GM18511 (cell line): ENCODE measurements at regions not wholly inside any gene's neighbourhood (a gene's known extent, or its start where the extent isn't known, plus 50 kb on each side); places are given as distances from the start of the nearest gene placed in this dataset.
"Not testable (repeated sequence)": the region's sequence is repeated elsewhere in the genome, so short reads cannot be mapped to it uniquely, and the experiment has no call there.

Experiments
- ATAC-seq: cut with Tn5 transposase; IDR thresholded peaks from one replicate; pipeline ENCODE4 v1.9.1; 2021; ENCODE audit warnings: mild to moderate bottlenecking, moderate library complexity; ENCODE audit not compliant: unreplicated experiment

DNA sequence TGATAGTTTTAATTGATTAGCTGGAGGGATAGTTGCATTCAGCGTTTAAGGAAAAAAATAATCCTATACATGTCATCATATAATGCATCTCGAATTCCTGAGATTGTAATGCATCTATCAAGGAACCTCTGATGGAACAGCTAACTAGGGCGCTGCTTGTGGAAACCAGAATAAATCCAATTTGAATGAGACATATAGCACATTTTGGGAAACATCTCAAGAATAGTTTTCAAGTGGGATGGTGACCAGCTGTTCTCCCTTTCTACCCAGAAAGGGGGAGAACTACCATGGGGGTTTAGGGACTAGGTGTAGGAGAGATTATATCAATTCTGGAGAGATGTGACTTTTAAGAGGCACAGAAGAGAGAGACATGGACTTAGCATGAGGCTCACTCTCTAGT lies 319.3 kb upstream of the BRINP1 start:
- ATAC-seq: no peak

GRCh38 chr9:119677811-119678505 lies 308.7 kb upstream of the BRINP1 start:
- no peak for ATAC-seq

DNA sequence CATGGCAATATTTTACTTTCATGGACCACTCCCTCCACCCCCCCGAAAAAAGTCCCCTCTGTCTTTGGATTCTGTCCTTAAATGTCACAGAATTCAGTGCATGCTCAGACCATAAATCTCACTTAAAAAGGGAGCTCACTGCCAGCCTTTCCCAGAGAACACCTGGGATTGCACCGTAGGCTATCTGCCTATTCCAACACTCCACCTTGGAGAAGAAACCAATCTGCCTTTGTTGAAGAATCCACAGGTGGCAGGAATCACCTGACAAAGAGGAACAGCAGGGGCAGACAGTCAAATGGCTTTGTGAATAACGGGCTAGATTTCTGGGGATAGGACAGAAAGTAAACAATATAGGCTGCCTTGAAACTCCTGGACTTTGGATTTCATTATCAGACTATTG lies 306.7 kb upstream of the BRINP1 start:
- ATAC-seq: no peak

DNA sequence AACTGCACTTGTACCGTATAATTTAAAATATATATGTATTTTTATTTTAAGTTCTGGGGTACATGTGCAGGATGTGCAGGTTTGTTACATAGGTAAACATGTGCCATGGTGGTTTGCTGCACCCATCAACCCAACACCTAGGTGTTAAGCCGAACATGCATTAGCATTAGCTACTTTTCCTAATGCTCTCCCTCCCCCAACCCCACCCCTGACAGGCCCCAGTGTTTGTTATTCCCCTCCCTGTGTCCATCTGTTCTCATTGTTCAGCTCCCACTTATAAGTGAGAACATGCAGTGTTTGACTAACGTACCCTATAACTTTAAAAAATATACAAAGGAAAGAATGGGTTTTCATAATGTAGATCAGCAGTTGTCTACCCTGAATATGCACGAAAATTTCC lies 303.5 kb upstream of the BRINP1 start:
- not testable (repeated sequence) for ATAC-seq

DNA sequence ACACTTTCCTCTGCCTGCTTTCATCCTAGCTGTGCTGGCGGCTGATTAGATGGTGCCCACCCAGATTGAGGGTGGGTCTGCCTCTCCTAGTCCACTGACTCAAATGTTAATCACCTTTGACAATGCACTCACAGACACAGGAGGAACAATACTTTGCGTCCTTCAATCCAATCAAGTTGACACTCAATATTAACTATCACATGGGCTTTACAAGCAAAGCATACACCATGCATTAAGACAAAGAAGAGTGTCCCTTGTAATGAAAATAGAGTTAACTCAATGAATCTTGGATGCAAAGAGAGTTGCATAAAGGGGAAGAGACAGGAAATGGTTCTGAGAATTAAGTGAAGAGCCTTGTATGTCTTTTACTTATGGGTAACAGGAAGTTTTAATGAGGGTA lies 298.7 kb upstream of the BRINP1 start:
- ATAC-seq: no peak

DNA sequence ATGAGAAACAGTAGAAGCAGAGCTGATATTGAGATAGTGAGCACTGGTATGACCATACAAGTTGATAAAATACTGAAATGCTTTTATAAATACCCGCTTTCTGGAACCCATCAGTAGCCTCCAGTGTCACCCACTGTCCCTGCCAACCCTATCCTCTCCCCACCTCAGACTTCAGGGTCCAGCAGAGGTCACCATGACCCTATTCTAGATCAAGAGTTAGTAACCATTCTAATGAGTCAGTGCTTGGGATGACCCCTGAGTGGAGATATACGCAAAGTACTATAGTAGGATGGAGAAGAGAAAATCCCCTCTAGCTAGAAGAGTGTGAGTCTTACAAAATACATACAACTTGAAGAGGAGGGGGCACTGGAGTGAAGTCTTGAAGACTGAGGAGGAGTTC lies 297.9 kb upstream of the BRINP1 start:
- ATAC-seq: no peak

DNA sequence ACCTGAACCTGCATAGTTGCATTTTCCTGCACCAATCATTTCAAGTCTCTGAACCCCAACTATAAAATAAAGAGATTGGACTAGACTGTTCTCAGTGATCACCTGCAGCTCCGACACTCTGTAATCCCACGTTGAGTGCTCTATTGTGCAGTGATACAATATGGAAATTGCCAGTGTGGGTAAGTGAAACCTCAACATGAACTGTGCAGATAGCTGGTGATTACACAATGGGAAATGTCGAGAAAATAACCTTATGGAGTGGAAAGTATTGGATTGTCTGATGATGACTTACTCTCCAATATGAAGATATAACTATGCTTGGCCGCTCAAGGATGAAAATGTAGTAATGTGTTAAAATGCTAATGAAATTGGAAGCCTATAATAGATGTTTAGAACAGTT lies 293.1 kb upstream of the BRINP1 start:
- ATAC-seq: no peak

DNA sequence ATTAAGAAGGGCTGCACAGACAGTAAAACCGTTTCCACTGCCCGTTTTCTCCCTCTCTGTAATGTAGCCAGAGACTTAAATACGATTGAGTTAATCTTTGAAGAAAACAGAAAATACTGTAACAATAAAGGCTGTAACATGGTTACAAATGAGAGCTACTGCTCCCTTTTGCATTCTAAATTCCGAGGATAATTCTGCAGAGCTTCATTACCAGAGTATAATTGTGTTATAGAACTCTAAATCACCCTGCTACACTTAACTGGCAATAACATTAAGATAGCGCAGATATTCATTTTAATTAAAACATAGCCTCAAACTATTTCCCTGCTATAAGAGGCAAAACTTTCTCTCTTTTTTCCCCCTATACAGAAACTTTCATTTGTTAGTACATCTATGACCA lies 283.7 kb upstream of the BRINP1 start:
- ATAC-seq: no peak

DNA sequence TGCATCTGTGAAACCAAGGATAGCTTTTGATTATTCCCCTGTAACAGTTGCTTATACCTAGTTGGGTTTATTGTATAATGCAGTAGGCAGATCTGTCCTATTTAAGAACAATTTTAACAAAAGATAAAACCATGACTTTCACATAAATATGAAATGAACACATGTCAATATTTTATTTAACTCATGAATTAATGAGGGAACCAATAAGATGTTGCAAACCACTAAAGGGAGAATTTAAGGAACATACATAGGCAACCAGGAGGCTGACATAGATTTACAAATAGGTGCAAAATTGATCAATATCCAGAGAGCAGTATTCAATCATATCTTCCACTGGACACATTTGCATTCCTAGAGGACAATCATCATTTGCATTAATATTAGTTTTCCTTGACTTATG lies 280.0 kb upstream of the BRINP1 start:
- ATAC-seq: no peak

DNA sequence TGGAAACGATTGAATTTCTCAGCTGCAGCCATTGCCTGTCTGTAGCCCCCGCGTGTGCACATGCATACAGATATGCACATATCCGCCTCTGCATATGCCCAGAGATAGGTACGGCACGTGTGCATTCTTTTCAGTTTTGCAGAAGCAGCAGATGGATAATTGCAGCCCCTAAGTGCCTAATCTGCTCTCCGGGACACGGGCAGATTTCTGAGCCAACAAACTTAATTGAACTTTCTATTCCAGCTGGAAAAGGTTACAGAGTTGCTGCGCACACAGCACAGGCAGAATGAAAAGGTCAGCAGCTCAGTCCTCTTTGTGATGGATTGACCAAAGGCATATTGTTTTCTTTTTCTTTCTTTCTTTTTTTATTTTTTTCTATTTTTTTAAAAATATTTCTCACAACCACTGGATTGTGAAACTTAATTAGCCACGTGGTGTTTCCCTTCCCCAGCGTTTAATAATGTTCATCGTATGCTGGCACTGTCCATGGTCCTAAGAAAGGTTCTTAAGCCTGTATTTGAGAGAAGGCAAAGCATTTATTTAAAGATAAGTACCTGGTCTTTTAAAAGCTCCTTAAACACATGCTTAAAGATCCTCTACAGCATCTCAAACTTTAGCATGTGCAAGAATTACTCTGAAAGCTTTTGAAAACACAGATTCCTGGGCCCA lies 270.2 kb upstream of the BRINP1 start:
- no peak for ATAC-seq

DNA sequence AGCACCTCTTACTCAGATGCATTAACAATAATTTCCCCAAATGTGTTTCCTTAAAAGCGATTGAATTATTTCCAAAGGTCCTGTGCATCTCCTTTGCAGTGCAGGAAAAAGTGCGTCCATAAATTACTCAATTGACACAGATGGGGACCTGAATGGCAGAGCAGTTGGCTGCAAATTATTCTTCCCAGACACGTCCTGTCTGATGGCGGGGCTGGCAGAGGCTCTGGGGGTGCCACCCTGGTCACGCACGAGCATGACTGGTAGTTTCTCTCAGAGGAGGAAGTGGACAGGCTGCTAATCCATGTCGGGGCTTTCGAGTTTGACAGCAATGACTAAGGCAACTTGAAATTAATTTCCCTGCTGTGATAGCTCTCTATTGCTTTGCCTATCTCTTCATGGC lies 264.8 kb upstream of the BRINP1 start:
- no peak for ATAC-seq

- ATAC-seq: no peak
Measured at GRCh38 chr9:119611565-119611964, 242.3 kb upstream of the BRINP1 start.

GRCh38 chr9:119609277-119609971 lies 240.2 kb upstream of the BRINP1 start:
- no peak for ATAC-seq

DNA sequence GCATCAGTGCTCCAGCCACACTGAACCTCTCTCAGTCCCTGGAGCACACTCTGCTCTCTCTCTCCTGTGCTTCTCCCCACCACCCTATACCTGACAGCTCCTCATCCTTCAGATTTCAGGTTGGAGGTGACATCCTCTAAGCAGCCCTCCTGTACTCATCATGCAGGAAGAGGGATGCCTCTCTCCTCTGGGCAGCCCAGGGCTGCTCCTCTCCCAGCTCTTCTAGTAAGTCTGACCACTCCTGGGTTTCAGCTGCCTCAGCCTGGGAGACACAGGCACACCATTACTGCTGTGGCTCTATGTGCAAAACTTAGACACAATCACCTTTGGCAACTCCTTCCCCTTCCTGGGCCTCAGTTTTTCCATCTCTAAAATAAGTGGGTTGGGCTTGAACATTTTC lies 232.4 kb upstream of the BRINP1 start:
- no peak for ATAC-seq

GRCh38 chr9:119597499-119597898 lies 228.3 kb upstream of the BRINP1 start:
- ATAC-seq: no peak

GRCh38 chr9:119596703-119597102 lies 227.5 kb upstream of the BRINP1 start:
- ATAC-seq: no peak

DNA sequence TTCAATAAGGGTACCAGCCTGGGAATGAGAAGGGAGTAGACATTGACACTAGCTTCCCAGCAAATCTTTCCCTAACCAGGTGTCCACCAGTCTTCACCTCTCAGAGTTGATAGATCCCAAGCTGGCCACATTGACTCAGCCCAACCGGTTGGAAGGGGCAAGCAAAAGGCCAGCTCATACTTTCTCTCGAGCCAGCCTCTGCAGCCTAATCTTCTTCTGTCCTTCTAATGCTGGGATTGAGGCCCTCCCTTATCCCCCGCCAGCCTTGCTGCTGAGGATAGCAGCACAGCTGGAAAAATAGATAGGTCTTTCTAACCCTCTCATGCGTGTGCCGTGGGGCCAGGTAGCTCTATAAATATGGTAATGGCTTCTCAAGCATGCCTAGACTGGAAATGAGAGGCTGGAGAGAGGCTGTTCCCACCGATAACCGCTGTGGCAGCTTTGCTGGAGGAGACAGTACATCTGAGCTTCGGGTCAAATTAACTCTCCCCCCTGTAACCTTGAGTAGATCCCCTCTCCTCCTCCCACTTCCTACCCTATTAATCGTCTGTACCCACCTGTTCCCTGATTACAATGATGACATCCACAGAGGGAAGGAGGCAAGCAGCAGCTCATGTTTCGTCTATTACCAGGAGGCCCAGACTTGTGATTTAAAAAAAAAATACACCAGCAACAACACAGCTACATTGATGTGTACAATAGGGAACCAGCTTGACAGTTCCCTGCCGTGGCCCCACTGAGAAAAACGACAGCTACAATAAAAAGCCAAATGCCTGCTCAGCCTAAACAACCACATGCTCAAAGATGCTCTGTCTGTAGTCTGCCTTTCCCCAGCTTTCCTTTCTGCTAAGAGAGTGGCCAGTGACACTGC lies 219.9 kb upstream of the BRINP1 start:
- ATAC-seq: no peak

DNA sequence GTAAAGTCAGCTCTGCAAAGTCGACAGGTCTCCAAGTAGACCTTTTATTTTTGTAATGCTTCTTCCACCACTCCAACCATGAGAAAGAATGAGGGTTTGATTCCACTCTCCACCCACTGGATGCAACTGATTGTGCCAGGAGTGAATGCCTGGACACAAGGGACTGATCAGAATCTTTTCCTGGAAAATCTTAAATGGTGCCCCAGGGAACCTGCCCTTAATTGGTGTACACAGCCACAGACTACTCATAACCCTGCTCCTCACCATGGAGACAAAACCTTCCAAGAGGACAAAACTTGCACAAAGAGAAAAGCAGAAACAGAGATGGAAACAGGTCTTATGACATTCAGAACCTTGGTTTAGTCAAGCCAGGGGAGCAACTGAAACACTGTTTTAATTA lies 208.6 kb upstream of the BRINP1 start:
- no peak for ATAC-seq

DNA sequence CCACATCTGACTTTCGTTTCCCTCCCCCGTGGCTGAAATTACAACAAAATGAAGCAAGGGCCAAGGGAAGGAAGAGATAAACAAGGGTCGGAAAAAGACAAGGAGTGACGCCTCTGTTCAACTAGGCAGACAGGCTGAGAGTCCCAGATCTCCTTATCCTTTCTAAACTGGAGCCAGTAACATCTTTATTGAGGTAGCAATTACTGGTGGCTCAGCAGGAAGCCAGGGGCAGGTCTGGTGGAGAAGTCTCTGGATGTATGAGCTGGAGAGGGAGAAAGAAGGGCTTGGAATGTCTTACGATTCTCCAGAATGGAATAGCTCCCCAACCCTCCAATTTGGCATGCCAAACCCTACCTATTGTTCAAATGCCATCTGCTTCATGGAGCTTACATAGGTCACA lies 190.8 kb upstream of the BRINP1 start:
- no peak for ATAC-seq

GRCh38 chr9:119559056-119559455 lies 189.8 kb upstream of the BRINP1 start:
- no peak for ATAC-seq

DNA sequence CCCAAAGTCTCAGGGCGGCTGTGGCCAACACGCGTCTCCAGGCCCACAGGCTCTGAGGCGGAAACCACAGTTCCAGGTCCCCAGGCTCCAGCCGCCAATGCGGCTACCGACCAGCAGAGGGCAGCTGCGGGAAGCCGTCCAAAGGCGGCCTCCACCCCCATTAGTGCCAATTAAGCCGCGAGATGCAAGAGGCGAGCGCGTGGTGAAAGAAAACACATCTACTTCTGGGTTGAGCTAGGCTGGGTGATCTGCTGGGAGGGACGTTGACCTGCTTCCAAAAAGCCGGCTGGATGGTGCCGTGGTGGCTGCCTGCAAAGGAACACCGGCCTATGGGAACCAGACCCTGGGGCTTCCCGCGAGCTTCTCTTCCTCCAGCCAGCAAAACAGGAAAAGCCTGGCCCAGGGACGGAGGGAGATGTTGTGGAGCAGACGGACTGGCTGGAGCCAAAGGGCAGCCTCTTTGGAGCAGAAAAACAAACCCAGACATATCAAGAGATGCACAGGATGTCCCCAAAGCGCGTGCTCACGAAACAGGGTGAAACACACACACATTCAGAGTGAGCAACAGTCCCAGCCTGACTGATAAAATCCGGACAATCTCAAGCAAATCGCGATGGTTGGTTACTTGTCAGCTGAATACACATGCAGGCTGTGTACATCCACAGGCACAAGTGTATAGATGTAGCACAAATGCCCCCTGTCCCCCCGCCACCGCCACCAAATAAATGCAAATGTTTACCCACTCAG lies 187.1 kb upstream of the BRINP1 start:
- peak; percentile 99 for ATAC-seq
